ENCODE measurements at regions not wholly inside any gene's neighbourhood (a gene's known extent, or its start where the extent isn't known, plus 50 kb on each side); places are given as distances from the start of the nearest gene placed in this dataset.

- no TSS peak for BruUV-seq (replicated peaks)
- RAD21 ChIA-PET (ENCODE audit: low non-redundant PET in 1 of 2, low total read pairs in 2 of 2, uncharacterized antibody in 2 of 2, unreplicated experiment in 2 of 2) = no interaction called here
- H3K9me2 ChIP-seq (ENCODE audit: insufficient read depth) = no peaks in the 10 kb centered on the region
- CTCF ChIA-PET = no interaction called here
- H3K79me2 ChIP-seq (ENCODE audit: insufficient read depth, low read length) = no peaks in the 10 kb centered on the region
- H3K27me3 ChIP-seq (ENCODE audit: insufficient read depth, low read length) = peaks cover 38% of the 10 kb centered on the region
- POLR2A ChIA-PET = no interaction called here
- no peaks in the 10 kb centered on the region for H3K36me3 ChIP-seq (ENCODE audit: control insufficient read depth in 1 of 2, insufficient read depth in 2 of 2, low read length in 2 of 2)
- no peak overlapping the region for H2AFZ ChIP-seq (ENCODE audit: low read depth, low read length, poor library complexity, severe bottlenecking)
- no peak overlapping the region for H3K9ac ChIP-seq (ENCODE audit: low read length)
- H3K4me1 ChIP-seq (ENCODE audit: control insufficient read depth in 1 of 2, insufficient read depth in 2 of 2, low read length in 2 of 2) = no peaks in the 10 kb centered on the region
- TF ChIP-seq, protein P1, sequence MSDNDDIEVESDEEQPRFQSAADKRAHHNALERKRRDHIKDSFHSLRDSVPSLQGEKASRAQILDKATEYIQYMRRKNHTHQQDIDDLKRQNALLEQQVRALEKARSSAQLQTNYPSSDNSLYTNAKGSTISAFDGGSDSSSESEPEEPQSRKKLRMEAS (IDR thresholded peaks at IDR 0.05) = no peak
- TF ChIP-seq, protein P2, sequence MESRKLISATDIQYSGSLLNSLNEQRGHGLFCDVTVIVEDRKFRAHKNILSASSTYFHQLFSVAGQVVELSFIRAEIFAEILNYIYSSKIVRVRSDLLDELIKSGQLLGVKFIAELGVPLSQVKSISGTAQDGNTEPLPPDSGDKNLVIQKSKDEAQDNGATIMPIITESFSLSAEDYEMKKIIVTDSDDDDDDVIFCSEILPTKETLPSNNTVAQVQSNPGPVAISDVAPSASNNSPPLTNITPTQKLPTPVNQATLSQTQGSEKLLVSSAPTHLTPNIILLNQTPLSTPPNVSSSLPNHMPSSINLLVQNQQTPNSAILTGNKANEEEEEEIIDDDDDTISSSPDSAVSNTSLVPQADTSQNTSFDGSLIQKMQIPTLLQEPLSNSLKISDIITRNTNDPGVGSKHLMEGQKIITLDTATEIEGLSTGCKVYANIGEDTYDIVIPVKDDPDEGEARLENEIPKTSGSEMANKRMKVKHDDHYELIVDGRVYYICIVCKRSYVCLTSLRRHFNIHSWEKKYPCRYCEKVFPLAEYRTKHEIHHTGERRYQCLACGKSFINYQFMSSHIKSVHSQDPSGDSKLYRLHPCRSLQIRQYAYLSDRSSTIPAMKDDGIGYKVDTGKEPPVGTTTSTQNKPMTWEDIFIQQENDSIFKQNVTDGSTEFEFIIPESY (IDR thresholded peaks at IDR 0.05; ENCODE audit: extremely low read depth, insufficient replicate concordance, low read length) = no peak
- TF ChIP-seq EGR1 (IDR thresholded peaks at IDR 0.05; ENCODE audit: low read depth) (no peak), REST (IDR thresholded peaks at IDR 0.05; ENCODE audit: low read depth) (no peak), POLR2AphosphoS5 (IDR thresholded peaks at IDR 0.05; ENCODE audit: low read depth, low read length) (no peak), RAD21 (IDR thresholded peaks at IDR 0.05; ENCODE audit: low read depth) (no peak), JUND (IDR thresholded peaks at IDR 0.05) (no peak), YY1 (IDR thresholded peaks at IDR 0.05; ENCODE audit: extremely low read depth, insufficient replicate concordance, low read depth, low read length) (no peak), SIN3A (IDR thresholded peaks at IDR 0.05; ENCODE audit: low read depth) (no peak), ELF1 (IDR thresholded peaks at IDR 0.05; ENCODE audit: borderline replicate concordance, low read depth) (no peak), ATF3 (IDR thresholded peaks at IDR 0.05) (no peak), TCF7L2 (IDR thresholded peaks at IDR 0.05; ENCODE audit: borderline replicate concordance, extremely low read depth, insufficient read depth, insufficient read length) (no peak), CBX3 (IDR thresholded peaks at IDR 0.05; ENCODE audit: low read depth) (no peak), CTCF (IDR thresholded peaks at IDR 0.05 in 2 of 3, conservative IDR thresholded peaks at IDR 0.05 in 1 of 3; ENCODE audit: borderline replicate concordance in 1 of 3, insufficient read depth in 1 of 3, low read depth in 2 of 3, low read length in 2 of 3) (no peak), EZH2phosphoT487 (IDR thresholded peaks at IDR 0.05; ENCODE audit: borderline replicate concordance) (no peak)
- intact Hi-C loops (cut with micrococcal nuclease) = no loop called here
- H3K27ac ChIP-seq (ENCODE audit: low read depth, low read length) = no peak overlapping the region
- H3K9me3 ChIP-seq (ENCODE audit: control insufficient read depth in 1 of 2, insufficient read depth in 1 of 2, low read depth in 1 of 2, low read length in 2 of 2) = no peaks in the 10 kb centered on the region
- no peak overlapping the region for H3K4me3 ChIP-seq (replicated peaks in 1 of 2; ENCODE audit: low read depth in 1 of 2, low read length in 2 of 2)
- H4K20me1 ChIP-seq (ENCODE audit: insufficient read depth) = no peaks in the 10 kb centered on the region
- H3K4me2 ChIP-seq (ENCODE audit: low read length) = no peak overlapping the region
- no peak for ATAC-seq
- DNase-seq (ENCODE audit: low read depth, low spot score) = no peak
Observed at GRCh38 chr11:110909336-110909735, 197.1 kb upstream of the ARHGAP20 start.
